ENCODE measurements at regions not wholly inside any gene's neighbourhood (a gene's known extent, or its start where the extent isn't known, plus 50 kb on each side); places are given as distances from the start of the nearest gene placed in this dataset.

GRCh38 chr18:1710114-1710513 is 805.4 kb downstream of the ADCYAP1 start (continued):
- TF ChIP-seq TAF1 (IDR thresholded peaks at IDR 0.05; ENCODE audit: borderline replicate concordance, low read depth, low read length): no peak

- WGBS (ENCODE audit: low lambda C conversion rate): 3% methylated on average over 3 of the region's 3 CpGs
- H3K9ac ChIP-seq: no peak overlapping the region
- no peaks in the 10 kb centered on the region for H4K20me1 ChIP-seq (ENCODE audit: insufficient read depth)
- no peaks in the 10 kb centered on the region for H3K36me3 ChIP-seq (replicated peaks in 1 of 2; ENCODE audit: control insufficient read depth in 1 of 2, insufficient read depth in 2 of 2, low read length in 1 of 2)
- H3K9me2 ChIP-seq: no peaks in the 10 kb centered on the region
- H2AFZ ChIP-seq (ENCODE audit: low read depth): no peak overlapping the region
- no peaks in the 10 kb centered on the region for H3K79me2 ChIP-seq (ENCODE audit: insufficient read depth)
- CTCF ChIA-PET: no interaction called here
- H3K4me1 ChIP-seq (ENCODE audit: control insufficient read depth in 1 of 2, insufficient read depth in 2 of 2, low read depth in 1 of 2, low read length in 1 of 2): no peaks in the 10 kb centered on the region
- H3K27ac ChIP-seq (ENCODE audit: low read depth in 2 of 2, low read length in 1 of 2): no peak overlapping the region
- DNase-seq: no peak
- H3K27me3 ChIP-seq (ENCODE audit: insufficient read depth): no peaks in the 10 kb centered on the region
- H3K9me3 ChIP-seq: no peaks in the 10 kb centered on the region
- H3K4me3 ChIP-seq (ENCODE audit: low read depth in 2 of 2, low read length in 1 of 2): no peak overlapping the region
- TF ChIP-seq SMC3 (IDR thresholded peaks at IDR 0.05; ENCODE audit: low read depth, low read length) (no peak), FOSL2 (IDR thresholded peaks at IDR 0.05; ENCODE audit: borderline replicate concordance, low read depth) (no peak), CHD2 (IDR thresholded peaks at IDR 0.05; ENCODE audit: low read length, partially characterized antibody) (no peak)
- no peaks in the 10 kb centered on the region for H3F3A ChIP-seq (replicated peaks; ENCODE audit: insufficient read depth)
- POLR2A ChIA-PET: no interaction called here
- H3K4me2 ChIP-seq: no peak overlapping the region
Observed at GRCh38 chr18:1732143-1732542, 827.5 kb downstream of the ADCYAP1 start.

- Histone ChIP-seq H3F3A (replicated peaks; ENCODE audit: insufficient read depth) (no peaks in the 10 kb centered on the region), H3K9ac (no peak overlapping the region), H2AFZ (ENCODE audit: low read depth) (no peak overlapping the region), H3K27me3 (ENCODE audit: insufficient read depth) (no peaks in the 10 kb centered on the region), H3K36me3 (replicated peaks in 1 of 2; ENCODE audit: control insufficient read depth in 1 of 2, insufficient read depth in 2 of 2, low read length in 1 of 2) (no peaks in the 10 kb centered on the region), H3K4me3 (ENCODE audit: low read depth in 2 of 2, low read length in 1 of 2) (no peak overlapping the region), H3K27ac (ENCODE audit: low read depth in 2 of 2, low read length in 1 of 2) (no peak overlapping the region), H3K9me3 (no peaks in the 10 kb centered on the region), H4K20me1 (ENCODE audit: insufficient read depth) (no peaks in the 10 kb centered on the region), H3K9me2 (no peaks in the 10 kb centered on the region), H3K79me2 (ENCODE audit: insufficient read depth) (no peaks in the 10 kb centered on the region), H3K4me1 (ENCODE audit: control insufficient read depth in 1 of 2, insufficient read depth in 2 of 2, low read depth in 1 of 2, low read length in 1 of 2) (no peaks in the 10 kb centered on the region), H3K4me2 (no peak overlapping the region)
- ChIA-PET POLR2A (no interaction called here), CTCF (no interaction called here)
- no peak for DNase-seq
- TF ChIP-seq TAF1 (IDR thresholded peaks at IDR 0.05; ENCODE audit: borderline replicate concordance, low read depth, low read length) (no peak), EP300 (IDR thresholded peaks at IDR 0.05; ENCODE audit: borderline replicate concordance in 1 of 2, low read depth in 1 of 2, low read length in 1 of 2) (no peak), MEF2A (IDR thresholded peaks at IDR 0.05; ENCODE audit: borderline replicate concordance, low read depth) (no peak), PBX3 (IDR thresholded peaks at IDR 0.05) (no peak), TCF12 (IDR thresholded peaks at IDR 0.05) (0 out of 2 replicates have a peak, but pooled peaks have one; percentile 5), CHD2 (IDR thresholded peaks at IDR 0.05; ENCODE audit: low read length, partially characterized antibody) (no peak), FOSL2 (IDR thresholded peaks at IDR 0.05; ENCODE audit: borderline replicate concordance, low read depth) (no peak)
Observed at GRCh38 chr18:1746131-1746530, 825.2 kb downstream of the METTL4 start.

DNA sequence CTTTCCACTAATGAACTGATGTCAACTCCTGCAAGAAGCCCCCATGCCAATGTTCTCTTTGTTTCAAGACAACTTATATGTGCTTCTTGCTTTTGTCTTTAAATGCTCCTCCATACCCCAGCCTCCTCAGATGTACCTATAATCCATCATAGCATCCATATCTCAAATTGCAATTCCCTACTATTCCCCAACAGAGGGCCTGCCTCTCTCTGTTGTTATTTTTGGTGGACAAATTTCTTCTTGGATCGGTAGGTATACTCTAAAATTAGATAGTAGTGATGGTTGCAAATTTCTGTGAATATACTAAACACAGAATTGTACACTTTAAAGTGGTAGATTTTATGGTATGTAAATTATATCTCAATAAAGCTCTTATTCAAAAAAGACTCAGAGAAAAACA is 820.1 kb downstream of the METTL4 start:
- no peaks in the 10 kb centered on the region for H3K4me1 ChIP-seq (ENCODE audit: control insufficient read depth in 1 of 2, insufficient read depth in 2 of 2, low read depth in 1 of 2, low read length in 1 of 2)
- ChIA-PET CTCF (no interaction called here), POLR2A (no interaction called here)
- no peak for DNase-seq
- no peaks in the 10 kb centered on the region for H3K79me2 ChIP-seq (ENCODE audit: insufficient read depth)
- WGBS (ENCODE audit: low lambda C conversion rate): 0% methylated on average over 1 of the region's 1 CpG
- no peaks in the 10 kb centered on the region for H4K20me1 ChIP-seq (ENCODE audit: insufficient read depth)
- no peak overlapping the region for H2AFZ ChIP-seq (ENCODE audit: low read depth)
- no peak overlapping the region for H3K9ac ChIP-seq
- no peak overlapping the region for H3K4me2 ChIP-seq
- H3K9me3 ChIP-seq: no peaks in the 10 kb centered on the region
- H3K27me3 ChIP-seq (ENCODE audit: insufficient read depth): no peaks in the 10 kb centered on the region
- no peaks in the 10 kb centered on the region for H3K9me2 ChIP-seq
- no peak overlapping the region for H3K27ac ChIP-seq (ENCODE audit: low read depth in 2 of 2, low read length in 1 of 2)
- no peak overlapping the region for H3K4me3 ChIP-seq (ENCODE audit: low read depth in 2 of 2, low read length in 1 of 2)
- TF ChIP-seq GABPA (IDR thresholded peaks at IDR 0.05; ENCODE audit: low read depth): no peak
- TF ChIP-seq PBX3 (IDR thresholded peaks at IDR 0.05): no peak
- TF ChIP-seq, protein P1, sequence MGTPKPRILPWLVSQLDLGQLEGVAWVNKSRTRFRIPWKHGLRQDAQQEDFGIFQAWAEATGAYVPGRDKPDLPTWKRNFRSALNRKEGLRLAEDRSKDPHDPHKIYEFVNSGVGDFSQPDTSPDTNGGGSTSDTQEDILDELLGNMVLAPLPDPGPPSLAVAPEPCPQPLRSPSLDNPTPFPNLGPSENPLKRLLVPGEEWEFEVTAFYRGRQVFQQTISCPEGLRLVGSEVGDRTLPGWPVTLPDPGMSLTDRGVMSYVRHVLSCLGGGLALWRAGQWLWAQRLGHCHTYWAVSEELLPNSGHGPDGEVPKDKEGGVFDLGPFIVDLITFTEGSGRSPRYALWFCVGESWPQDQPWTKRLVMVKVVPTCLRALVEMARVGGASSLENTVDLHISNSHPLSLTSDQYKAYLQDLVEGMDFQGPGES (IDR thresholded peaks at IDR 0.05; ENCODE audit: low read depth, low read length): no peak
- no peak for TF ChIP-seq TCF12 (IDR thresholded peaks at IDR 0.05)
- no peaks in the 10 kb centered on the region for H3F3A ChIP-seq (replicated peaks; ENCODE audit: insufficient read depth)
- no peaks in the 10 kb centered on the region for H3K36me3 ChIP-seq (replicated peaks in 1 of 2; ENCODE audit: control insufficient read depth in 1 of 2, insufficient read depth in 2 of 2, low read length in 1 of 2)

Data from SK-N-SH (cell line).